GM19455 (cell line): ENCODE measurements at regions not wholly inside any gene's neighbourhood (a gene's known extent, or its start where the extent isn't known, plus 50 kb on each side); places are given as distances from the start of the nearest gene placed in this dataset.

ENCODE experiments used
- ATAC-seq: cut with Tn5 transposase; IDR thresholded peaks from one replicate; pipeline ENCODE4 v1.9.1; 2021; ENCODE audit not compliant: unreplicated experiment

DNA sequence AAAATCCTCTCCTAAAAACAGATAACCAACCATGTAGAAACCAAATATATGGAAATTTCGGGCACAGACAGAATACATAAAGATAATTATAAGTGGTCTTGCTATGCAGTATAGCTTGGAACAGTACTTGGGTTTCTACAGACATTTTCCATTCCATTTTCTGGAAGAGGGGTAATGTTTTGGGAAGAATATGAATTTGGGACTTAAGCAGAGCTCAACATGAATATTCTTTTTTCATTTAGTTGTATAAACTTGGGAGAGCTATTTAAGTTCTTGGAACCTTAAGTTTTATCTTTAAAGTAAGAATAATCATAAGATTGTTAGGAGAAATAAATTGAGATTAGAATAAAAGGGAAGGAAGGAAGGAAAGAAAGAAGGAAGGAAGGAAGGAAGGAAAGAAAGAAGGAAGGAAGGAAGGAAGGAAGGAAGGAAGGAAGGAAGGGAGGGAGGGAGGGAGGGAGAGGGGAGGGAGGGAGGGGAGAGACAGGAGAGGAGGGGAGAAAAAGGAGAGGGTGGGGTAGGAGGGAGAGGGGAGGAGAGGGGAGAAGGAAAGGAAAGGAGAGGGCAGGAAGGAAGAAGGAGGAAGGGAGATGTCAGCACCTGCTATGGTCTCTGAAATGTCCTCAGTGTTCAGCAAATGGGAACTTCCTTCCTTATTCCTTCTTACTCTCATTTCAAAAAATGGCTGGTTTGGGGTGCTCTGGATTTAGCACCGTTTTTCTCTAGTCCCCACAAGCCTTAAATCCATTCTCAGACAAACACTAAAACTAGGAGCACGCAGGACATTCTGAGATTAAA lies 248.3 kb downstream of the LY86 start:
- ATAC-seq, result no peak

DNA sequence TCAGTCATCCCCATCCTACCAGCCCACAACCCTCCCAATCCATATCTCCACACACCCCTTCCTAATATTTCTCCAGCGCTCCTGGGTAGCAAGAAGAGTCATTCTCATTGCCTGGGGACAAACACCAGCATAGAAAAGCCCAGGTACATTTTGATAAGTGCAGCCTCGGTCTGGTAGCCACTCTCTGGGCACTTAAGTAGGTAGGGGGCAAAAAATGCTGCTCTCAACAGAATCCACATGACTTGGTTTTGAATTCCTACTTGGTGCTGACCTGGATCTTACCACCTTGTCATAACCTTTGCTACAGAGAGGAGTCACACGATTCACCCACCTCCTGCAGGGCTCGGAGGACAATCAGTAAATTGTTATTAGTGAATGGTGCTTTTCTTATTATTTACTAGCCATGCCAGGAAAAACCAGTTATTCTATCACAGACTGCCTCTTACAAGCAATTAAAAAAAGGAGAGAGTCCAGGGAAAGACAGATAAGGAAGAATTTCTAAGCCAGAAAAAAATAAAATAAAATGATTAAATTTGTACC lies 249.1 kb downstream of the LY86 start:
- no peak for ATAC-seq

DNA sequence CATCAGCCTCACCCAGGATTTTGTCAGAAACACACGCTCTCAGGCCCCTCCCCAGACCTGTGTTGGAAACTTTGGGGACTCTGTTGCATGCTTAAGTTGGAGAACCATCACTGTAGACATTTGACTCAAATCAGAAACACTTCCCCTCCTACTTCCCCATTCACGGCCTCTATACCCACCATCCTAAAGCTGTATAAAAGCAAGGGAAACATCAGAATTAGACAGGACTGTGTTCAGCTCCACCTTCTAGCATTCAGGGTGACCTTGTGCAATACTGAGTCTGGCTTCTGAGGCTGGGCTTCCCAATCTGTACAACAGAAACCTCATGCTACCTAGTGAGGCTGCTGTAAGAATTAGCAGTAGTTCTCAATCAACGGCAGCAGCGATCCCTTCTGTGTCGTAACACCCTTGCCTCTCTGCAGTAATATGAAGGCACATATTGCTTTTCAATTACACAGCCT lies 252.3 kb downstream of the LY86 start:
- ATAC-seq, result no peak

GRCh38 chr6:6841571-6841970 lies 253.1 kb downstream of the LY86 start:
- ATAC-seq, result no peak

DNA sequence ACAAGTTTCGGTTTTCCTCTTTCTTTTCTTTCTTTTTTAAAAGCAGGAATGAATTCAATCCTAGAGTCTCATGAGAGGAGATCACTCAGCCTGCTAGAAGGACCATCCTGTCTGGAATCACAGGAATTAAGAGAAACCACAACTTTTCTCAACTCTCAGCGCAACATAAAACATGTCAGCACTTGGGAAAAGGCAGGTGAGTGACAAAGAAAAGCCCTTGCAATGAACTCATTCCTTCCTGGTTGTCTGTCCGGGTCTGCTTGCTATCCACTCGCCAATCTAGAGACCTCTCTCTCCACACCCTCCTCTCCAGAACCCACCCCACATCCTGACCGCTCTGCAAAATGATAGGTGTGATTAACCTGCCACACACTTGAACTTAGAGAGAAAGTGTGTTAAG lies 253.8 kb downstream of the LY86 start:
- no peak for ATAC-seq

DNA sequence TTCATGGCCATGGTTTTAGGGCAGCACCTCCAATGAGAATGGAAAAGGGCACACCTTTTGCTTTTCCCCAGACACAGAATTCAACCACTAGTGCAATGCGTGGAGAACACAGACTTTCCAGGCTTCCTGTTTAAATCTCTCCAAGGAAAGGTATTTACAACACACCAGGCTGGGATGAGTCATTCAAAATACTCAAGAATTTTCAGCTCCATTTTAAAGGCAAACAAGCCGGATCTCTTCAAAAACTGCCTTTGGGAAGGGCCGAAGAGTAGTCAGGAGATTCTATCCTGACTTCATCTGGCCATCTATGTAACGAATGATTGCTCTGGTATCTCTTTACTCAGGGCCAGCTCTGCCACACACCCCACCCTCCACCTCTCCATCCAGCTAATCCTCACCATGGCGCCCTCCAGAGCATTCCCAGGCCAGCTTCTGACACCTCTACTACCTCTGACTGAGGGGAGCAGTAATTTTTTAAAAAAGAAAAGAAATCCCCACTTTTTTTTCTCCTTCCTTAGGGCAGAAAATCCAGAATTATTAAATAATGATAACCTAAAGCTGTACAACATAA lies 254.6 kb downstream of the LY86 start:
- no peak for ATAC-seq

GRCh38 chr6:6843777-6844176 lies 255.3 kb downstream of the LY86 start:
- ATAC-seq, result no peak

DNA sequence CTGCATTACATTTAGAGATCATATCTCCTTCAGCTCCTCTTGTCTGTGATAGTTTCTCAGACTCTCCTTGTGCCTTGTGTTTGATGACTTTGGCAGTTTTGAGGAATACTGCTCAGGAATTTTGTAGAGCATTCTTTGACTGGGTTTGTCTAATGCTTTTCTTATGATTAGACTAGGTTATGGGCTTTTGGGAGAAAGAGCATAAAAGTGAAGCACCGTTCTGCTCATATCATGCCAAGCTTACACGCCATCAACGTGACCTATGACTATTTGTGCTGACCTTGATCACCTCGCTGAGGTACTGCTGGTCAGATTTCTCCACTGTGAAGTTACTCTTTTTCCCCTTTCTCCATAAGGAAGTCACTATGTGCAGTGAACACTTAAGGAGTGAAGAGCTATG lies 256.0 kb downstream of the LY86 start:
- ATAC-seq, result no peak

- ATAC-seq, result no peak
Observed at GRCh38 chr6:6845603-6846002, 257.1 kb downstream of the LY86 start.

DNA sequence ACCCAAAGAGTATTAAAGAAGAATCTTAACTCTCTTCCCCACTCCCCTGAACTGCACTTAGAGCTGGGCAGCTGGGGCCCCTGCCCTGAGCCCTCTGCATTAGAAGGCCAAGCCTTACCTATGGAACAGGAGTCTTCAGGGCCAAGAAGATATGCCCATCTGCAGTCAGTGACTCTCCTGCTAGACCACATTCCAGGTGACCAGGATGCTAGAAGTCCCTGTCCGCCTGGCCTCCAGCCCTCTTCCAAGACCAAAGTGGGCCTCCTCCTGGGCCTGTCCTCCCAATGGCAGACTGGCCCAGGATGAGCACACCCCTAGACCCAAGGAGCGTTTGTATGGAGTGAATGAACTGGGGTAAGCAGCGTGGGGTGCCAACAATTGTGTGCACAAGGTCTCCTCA lies 259.1 kb downstream of the LY86 start:
- ATAC-seq, result no peak

DNA sequence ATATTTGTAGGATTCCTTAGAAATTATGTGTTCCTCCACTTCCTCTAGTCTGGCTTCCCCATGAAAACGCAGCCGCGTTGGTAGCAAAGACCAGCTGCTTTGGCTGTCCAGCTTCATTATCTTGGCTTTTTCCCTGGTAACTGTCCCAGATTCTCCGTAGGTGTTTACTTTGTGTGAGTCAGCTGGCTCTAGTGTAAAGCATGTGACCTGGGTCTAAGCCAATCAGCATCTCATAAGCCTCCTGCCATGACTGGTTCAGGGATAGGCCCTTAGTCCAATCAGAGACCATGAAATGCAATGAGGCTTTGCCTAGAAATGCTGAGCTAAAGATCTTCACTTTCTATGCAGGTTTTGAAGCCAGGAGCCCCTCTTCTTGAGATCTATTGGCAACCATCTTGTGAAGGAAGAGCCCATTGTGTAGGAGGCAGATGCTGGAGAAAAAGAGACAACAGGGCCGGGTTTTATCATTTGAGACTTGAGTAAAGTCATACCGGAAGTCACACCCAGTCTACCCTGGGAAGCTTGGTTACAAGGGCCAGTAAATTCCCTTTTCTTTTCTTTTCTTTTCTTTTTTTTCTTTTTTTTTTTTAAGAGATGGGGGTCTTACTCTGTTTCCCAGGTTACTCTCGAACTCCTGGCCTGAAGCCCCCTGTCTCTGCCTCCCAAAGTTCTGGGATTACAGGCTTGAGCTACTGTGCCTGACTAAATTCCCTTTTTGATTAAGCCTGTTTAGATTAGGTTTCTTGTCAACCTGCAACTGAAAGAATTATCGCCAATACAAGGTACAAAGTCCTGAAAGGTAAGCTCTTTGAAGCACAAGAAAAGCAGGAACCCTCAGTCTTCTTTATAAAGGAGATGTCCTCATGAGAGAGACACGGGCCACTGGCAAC lies 256.5 kb upstream of the RREB1 start:
- ATAC-seq, result no peak

- no peak for ATAC-seq
Observed at GRCh38 chr6:6851949-6852261, 255.9 kb upstream of the RREB1 start.

DNA sequence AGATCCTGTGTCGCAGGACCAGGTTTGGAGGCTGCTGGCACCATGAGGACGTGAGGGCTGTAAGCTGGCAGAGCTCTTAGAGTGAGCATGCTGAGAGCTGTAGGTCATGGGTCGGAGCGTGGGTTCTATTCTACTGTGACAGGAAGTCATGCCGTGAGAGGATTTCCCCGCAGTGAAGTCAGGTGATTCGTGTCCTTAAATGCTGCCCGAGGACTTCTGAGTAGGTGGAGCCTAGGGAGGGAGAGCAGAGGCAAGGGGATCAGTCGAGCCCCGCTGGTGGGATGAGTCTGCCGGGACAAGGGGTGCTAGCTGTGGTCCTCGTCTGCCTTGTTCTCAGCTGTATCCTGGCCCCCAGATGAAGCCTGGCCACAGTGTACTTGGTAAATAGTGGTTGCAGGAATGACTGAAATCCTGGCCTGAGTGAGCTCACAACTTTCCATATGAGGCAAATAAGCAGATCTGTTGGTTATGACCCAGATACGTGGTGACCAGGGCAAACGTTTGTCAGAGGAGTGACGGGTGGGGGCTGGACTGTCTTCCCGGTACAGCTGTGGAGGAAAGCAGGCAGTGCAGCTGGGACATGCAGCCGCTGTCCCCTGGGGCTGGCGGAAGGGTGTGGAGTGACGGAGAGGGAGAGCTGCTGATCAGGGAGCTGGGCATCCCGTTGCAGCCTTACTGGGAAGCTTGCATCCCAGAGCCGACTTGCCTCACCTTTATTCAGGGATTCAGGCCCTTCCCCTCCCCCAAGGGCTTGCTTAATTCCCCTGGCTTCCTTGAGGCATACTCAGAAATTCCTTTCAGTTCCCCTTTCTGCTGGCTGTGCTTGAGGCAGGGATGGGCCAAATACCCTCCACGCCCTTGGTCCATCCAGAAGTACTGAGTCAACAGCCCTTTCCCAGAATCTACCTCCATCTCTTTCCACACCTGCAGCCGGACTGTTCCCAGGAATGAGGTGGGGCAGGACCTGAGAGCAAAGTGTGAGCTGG lies 250.9 kb upstream of the RREB1 start:
- ATAC-seq, result peak; percentile 75

DNA sequence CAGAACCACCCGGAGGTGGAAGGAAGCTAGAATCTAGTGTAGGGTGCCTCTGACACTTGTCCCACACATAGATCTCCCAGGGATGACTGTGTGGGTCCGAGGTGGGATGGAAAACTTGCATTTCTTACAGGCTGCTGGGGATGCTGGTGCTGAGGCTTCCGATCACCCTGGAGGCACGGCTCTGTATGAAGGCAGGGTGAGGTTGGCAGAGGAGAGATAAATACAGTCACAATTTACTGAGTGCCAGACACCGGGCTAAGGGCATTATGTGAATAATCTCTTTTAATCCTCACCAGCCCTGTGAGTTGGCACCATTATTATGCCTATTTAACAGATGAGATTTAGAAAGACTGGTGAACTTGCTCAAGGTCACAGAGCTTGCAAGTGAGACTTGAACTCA lies 250.2 kb upstream of the RREB1 start:
- ATAC-seq, result no peak

DNA sequence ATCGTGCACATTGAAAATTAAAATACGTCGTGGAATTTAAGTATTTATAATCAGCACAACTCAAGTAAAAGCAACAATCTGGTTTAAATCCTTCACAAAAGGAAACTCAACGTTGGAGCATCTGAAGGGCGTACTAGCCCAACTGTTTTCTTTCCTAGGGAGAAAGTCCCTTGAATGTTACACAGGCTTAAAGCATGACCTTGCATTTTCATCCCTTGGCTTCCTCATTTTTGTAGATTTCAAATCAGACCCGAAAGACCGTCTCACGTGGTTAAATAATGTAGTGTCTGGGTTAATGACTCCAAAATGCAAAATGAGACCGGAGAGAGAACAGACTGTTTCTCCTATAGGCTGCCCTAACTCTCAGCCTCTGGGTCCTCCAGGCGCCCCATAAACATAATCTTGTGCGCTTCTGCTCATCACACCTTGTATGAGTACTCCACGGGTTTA lies 249.2 kb upstream of the RREB1 start:
- no peak for ATAC-seq

- ATAC-seq, result no peak
Observed at GRCh38 chr6:6859105-6859504, 248.7 kb upstream of the RREB1 start.

DNA sequence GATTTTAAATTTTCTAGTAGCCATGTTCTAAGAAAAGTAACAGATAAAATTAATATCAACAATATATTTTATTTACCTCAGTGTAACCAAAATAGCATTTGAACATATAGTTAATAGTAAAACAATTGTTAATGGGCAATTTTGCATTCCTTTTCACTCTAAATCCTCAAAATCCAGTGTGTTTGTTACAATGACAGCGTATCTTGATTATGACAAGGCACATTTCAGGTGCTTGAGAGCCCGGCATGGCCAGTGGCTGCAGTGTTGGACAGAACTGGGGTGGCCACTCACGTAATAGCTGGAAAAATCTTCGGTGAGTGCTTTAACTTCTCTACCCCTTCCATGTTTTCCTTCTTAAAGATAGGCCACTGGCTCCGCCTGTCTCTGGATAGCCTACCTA lies 248.0 kb upstream of the RREB1 start:
- no peak for ATAC-seq

DNA sequence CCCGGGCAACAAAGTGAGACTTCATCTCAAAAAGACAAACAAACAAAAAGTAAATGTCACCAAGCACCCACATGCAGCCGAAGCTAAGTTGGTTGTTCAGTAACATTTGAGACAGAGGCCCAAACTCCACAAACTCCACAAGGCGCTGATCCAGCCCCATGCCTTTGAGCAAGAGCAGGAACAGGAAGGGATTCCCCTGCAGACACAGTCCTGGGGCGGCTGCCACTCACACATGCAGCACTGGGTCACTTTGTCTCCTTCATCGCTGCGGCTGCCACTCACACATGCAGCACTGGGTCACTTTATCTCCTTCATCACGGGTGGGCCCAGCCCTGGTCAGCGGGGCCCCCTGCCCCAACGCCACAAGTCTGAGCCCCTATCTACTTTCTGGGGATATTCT lies 246.9 kb upstream of the RREB1 start:
- ATAC-seq, result no peak

DNA sequence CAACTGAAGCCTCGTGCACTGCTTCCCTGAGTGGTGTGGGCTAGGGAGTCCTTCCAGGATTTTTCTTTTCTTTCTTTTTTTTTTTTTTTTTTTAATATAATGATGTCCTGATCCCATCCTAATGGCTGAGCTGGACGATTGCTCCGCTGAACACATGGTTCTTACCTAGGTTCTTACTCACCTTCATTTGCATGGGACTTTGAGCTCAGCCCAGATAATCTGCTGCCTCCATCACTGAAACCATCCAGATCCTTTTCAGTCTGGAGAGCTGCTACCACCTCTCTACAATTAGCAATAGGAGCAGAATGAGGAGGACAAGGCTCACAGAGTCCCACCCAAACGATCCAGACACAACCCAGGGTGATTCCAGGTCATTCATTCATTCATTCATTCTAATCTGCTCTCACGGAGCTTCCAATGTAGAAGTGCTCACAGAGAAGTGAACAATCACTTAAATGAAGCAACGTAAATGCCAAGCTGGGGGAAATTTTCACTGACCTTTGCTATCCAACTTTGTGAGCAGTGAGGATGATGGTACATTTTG lies 246.3 kb upstream of the RREB1 start:
- no peak for ATAC-seq

GRCh38 chr6:6861995-6862394 lies 245.8 kb upstream of the RREB1 start:
- ATAC-seq, result no peak
